WERI-Rb-1 (cell line): ENCODE measurements at regions not wholly inside any gene's neighbourhood (a gene's known extent, or its start where the extent isn't known, plus 50 kb on each side); places are given as distances from the start of the nearest gene placed in this dataset.
"Not testable (repeated sequence)": the region's sequence is repeated elsewhere in the genome, so short reads cannot be mapped to it uniquely, and the experiment has no call there.

Source experiments
- DNase-seq: peaks from one replicate; pipeline ENCODE4 v3.0.0-alpha.2; 2020
- H3K27ac ChIP-seq: fragments of 250-450 bp; sonication (Bioruptor Pico); 2 replicates; pipeline ENCODE4 v1.5.1; 2020; ENCODE audit warnings: mild to moderate bottlenecking, moderate library complexity
- H3K27me3 ChIP-seq: fragments of 250-450 bp; sonication (Bioruptor Pico); 2 replicates; pipeline ENCODE4 v1.5.1; 2021; ENCODE audit warnings: mild to moderate bottlenecking, low read depth, moderate library complexity; ENCODE audit not compliant: insufficient read depth, severe bottlenecking
- H3K36me3 ChIP-seq: fragments of 250-450 bp; sonication (Bioruptor Pico); 2 replicates; pipeline ENCODE4 v1.5.1; 2020; ENCODE audit warnings: mild to moderate bottlenecking, moderate library complexity
- H3K4me3 ChIP-seq: 2 replicates; pipeline ENCODE4 v1.5.1; 2011; ENCODE audit warnings: low read depth, mild to moderate bottlenecking, control low read depth, low read length
- H3K9me3 ChIP-seq: fragments of 250-450 bp; sonication (Bioruptor Pico); 2 replicates; pipeline ENCODE4 v1.5.1; 2021; ENCODE audit warnings: mild to moderate bottlenecking, moderate library complexity; ENCODE audit not compliant: severe bottlenecking
- TF ChIP-seq, protein P1 (sequence below): IDR thresholded peaks from 2 replicates; pipeline ENCODE4 v1.5.1; 2011; ENCODE audit warnings: low read depth, mild to moderate bottlenecking, control low read depth, inconsistent platforms, low read length

- H3K27me3 ChIP-seq, result no peaks in the 10 kb centered on the region
- TF ChIP-seq, protein P1, sequence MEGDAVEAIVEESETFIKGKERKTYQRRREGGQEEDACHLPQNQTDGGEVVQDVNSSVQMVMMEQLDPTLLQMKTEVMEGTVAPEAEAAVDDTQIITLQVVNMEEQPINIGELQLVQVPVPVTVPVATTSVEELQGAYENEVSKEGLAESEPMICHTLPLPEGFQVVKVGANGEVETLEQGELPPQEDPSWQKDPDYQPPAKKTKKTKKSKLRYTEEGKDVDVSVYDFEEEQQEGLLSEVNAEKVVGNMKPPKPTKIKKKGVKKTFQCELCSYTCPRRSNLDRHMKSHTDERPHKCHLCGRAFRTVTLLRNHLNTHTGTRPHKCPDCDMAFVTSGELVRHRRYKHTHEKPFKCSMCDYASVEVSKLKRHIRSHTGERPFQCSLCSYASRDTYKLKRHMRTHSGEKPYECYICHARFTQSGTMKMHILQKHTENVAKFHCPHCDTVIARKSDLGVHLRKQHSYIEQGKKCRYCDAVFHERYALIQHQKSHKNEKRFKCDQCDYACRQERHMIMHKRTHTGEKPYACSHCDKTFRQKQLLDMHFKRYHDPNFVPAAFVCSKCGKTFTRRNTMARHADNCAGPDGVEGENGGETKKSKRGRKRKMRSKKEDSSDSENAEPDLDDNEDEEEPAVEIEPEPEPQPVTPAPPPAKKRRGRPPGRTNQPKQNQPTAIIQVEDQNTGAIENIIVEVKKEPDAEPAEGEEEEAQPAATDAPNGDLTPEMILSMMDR, result no peak
- peak overlapping the region; percentile 39 for H3K27ac ChIP-seq
- peak; percentile 66 for DNase-seq
- H3K4me3 ChIP-seq, result no peak overlapping the region
- no peaks in the 10 kb centered on the region for H3K9me3 ChIP-seq
- H3K36me3 ChIP-seq, result no peaks in the 10 kb centered on the region
These were observed 74.9 kb upstream of the CAPRIN1 start for GRCh38 chr11:33976495-33977199.

DNA sequence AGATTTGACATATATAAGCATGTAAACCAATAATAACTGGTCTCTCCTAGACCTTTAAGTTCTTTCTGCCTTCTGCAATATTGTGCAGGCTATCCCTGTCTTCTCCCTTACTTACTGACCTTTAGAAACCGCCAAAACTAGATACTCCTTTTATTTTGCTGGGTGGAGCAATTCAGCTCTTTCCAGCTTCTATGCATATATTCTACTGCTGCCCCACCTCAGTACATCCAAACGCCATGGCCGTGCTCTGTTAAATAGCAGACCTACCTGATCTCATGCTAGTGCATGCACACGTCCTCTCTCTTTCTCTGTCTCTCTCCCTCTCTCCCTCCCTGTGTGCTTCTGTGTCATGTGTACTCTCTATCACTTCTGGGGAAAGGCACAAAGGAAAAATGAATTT is 76.7 kb upstream of the CAPRIN1 start:
- TF ChIP-seq, protein P1, result no peak
- Histone ChIP-seq H3K36me3 (no peaks in the 10 kb centered on the region), H3K27ac (no peak overlapping the region), H3K27me3 (no peaks in the 10 kb centered on the region), H3K4me3 (no peak overlapping the region), H3K9me3 (no peaks in the 10 kb centered on the region)
- no peak for DNase-seq

DNA sequence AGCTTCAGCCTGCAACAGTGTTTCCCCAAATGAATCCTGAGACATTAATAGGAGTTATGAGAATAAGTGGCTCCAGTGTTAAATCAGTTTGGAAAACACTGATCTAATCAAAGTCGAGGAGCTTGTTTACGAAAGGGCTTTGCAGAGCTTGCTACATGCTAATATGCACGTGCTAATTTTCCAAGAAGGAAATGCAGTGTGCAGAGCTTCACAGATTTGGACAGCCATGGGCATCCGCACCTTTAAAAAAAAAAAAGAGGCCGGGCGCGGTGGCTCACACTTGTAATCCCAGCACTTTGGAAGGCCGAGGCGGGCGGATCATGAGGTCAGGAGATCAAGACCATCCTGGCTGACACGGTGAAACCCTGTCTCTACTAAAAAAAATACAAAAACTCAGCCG is 79.7 kb upstream of the LMO2 start:
- H3K36me3 ChIP-seq, H3K9me3 ChIP-seq, H3K4me3 ChIP-seq, H3K27ac ChIP-seq, DNase-seq, H3K27me3 ChIP-seq: not testable (repeated sequence)

DNA sequence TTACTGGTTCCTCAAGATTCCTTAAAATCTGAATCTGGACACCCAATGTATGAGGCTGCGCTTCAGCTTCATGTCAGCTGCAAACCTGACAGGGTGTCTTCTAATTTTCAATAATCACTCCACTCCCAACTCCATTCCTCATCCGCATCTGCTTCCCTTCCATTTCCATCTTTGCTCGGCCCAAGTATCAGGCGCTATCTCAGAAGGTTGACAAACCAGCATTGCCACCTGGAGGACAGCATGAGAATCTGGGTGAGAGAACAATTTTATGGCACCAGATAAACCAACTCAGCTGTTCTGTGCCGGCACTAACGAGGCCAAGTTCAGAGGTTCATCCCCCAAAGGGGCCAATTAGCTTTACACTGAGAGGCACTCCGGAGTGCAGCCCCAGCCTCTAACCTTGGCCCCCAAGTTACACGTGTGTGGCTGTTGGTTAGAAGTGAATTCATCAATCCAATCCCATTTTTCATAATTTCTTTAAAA is 79.1 kb upstream of the LMO2 start:
- peak; percentile 69 for DNase-seq
- no peak overlapping the region for H3K4me3 ChIP-seq
- no peaks in the 10 kb centered on the region for H3K36me3 ChIP-seq
- H3K27ac ChIP-seq, result no peak overlapping the region
- H3K9me3 ChIP-seq, result peaks cover 2% of the 10 kb centered on the region
- TF ChIP-seq, protein P1, result peak; percentile 70
- no peaks in the 10 kb centered on the region for H3K27me3 ChIP-seq

GRCh38 chr11:33967451-33967850 is 75.6 kb upstream of the LMO2 start:
- TF ChIP-seq, protein P1, result no peak
- Histone ChIP-seq H3K9me3 (peaks cover 2% of the 10 kb centered on the region), H3K36me3 (no peaks in the 10 kb centered on the region), H3K27me3 (no peaks in the 10 kb centered on the region), H3K4me3 (no peak overlapping the region), H3K27ac (no peak overlapping the region)
- no peak for DNase-seq

GRCh38 chr11:33965032-33965431 is 73.2 kb upstream of the LMO2 start:
- H3K36me3 ChIP-seq, result no peaks in the 10 kb centered on the region
- no peak overlapping the region for H3K27ac ChIP-seq
- H3K4me3 ChIP-seq, result no peak overlapping the region
- H3K27me3 ChIP-seq, result no peaks in the 10 kb centered on the region
- no peak for DNase-seq
- TF ChIP-seq, protein P1, result no peak
- H3K9me3 ChIP-seq, result peaks cover 2% of the 10 kb centered on the region
